GM23338 (cell line): ENCODE measurements at regions not wholly inside any gene's neighbourhood (a gene's known extent, or its start where the extent isn't known, plus 50 kb on each side); places are given as distances from the start of the nearest gene placed in this dataset.

Experiments
- ATAC-seq: fragments of 200-7000 bp; cut with Tn5 transposase; 3 replicates; pipeline ENCODE4 v1.9.1; 2020
- DNase-seq: peaks from one replicate; pipeline ENCODE4 v3.0.0-alpha.2; 2015; ENCODE audit warnings: low spot score
- H2AFZ ChIP-seq: fragments of 200-600 bp; sonication (generic); 2 replicates; pipeline ENCODE4 v1.8.0; 2016; ENCODE audit warnings: antibody characterized with exemption, mild to moderate bottlenecking, moderate library complexity
- H3F3A ChIP-seq: fragments of 200-600 bp; sonication (generic); replicated peaks from 2 replicates; pipeline ENCODE4 v1.8.0; 2017; ENCODE audit warnings: antibody characterized with exemption, mixed run types, low read depth
- H3K27ac ChIP-seq: fragments of 200-600 bp; sonication (generic); 2 replicates; pipeline ENCODE4 v1.6.1; 2016; ENCODE audit warnings: low read depth
- H3K27me3 ChIP-seq: fragments of 200-600 bp; sonication (generic); 2 replicates; pipeline ENCODE4 v1.8.0; 2016; ENCODE audit warnings: mild to moderate bottlenecking, mixed run types, moderate library complexity; ENCODE audit not compliant: insufficient read depth
- H3K36me3 ChIP-seq: fragments of 200-600 bp; sonication (generic); 2 replicates; pipeline ENCODE4 v1.8.0; 2016; ENCODE audit warnings: mild to moderate bottlenecking; ENCODE audit not compliant: insufficient read depth
- H3K4me1 ChIP-seq: fragments of 200-600 bp; sonication (generic); 2 replicates; pipeline ENCODE4 v1.8.0; 2016; ENCODE audit warnings: mild to moderate bottlenecking, moderate library complexity; ENCODE audit not compliant: insufficient read depth
- H3K4me2 ChIP-seq: fragments of 200-600 bp; sonication (generic); 2 replicates; pipeline ENCODE4 v1.7.1; 2017; ENCODE audit warnings: mixed run types
- H3K4me3 ChIP-seq: fragments of 200-600 bp; sonication (generic); 2 replicates; pipeline ENCODE4 v1.6.1; 2016; ENCODE audit warnings: mixed run types
- H3K79me2 ChIP-seq: fragments of 200-600 bp; sonication (generic); replicated peaks from 2 replicates; pipeline ENCODE4 v1.8.0; 2017; ENCODE audit warnings: mild to moderate bottlenecking; ENCODE audit not compliant: insufficient read depth
- H3K9me2 ChIP-seq: fragments of 200-600 bp; sonication (generic); 2 replicates; pipeline ENCODE4 v1.8.0; 2017; ENCODE audit not compliant: insufficient read depth
- H4K20me1 ChIP-seq: fragments of 200-600 bp; sonication (generic); replicated peaks from 2 replicates; pipeline ENCODE4 v1.8.0; 2017; ENCODE audit warnings: mild to moderate bottlenecking; ENCODE audit not compliant: insufficient read depth
- H3K27ac Mint-ChIP-seq: 2 replicates; pipeline ENCODE4 v1.8.0; 2020; ENCODE audit warnings: inconsistent platforms, mild to moderate bottlenecking, moderate library complexity, mixed read lengths
- H3K27me3 Mint-ChIP-seq: 3 replicates; pipeline ENCODE4 v1.8.0; 2022; ENCODE audit warnings: low read depth, mild to moderate bottlenecking, moderate library complexity, mixed read lengths, inconsistent platforms; ENCODE audit not compliant: insufficient read depth, poor library complexity
- H3K36me3 Mint-ChIP-seq: 3 replicates; pipeline ENCODE4 v1.8.0; 2021; ENCODE audit warnings: low read depth, mild to moderate bottlenecking, inconsistent platforms, moderate library complexity, mixed read lengths
- H3K4me1 Mint-ChIP-seq: 3 replicates; pipeline ENCODE4 v1.8.0; 2020; ENCODE audit warnings: mild to moderate bottlenecking, inconsistent platforms, mixed read lengths
- H3K4me3 Mint-ChIP-seq: 3 replicates; pipeline ENCODE4 v1.8.0; 2021; ENCODE audit warnings: moderate library complexity, mild to moderate bottlenecking, inconsistent platforms, mixed read lengths
- H3K9me3 Mint-ChIP-seq: 3 replicates; pipeline ENCODE4 v1.8.0; 2020; ENCODE audit warnings: moderate library complexity, mild to moderate bottlenecking, inconsistent platforms, mixed read lengths
- CREB1 ChIP-seq: fragments of 250-450 bp; sonication (Bioruptor Pico); IDR thresholded peaks from 2 replicates; pipeline ENCODE4 v1.5.0; 2020; ENCODE audit warnings: low read depth, mild to moderate bottlenecking, moderate library complexity
- CTCF ChIP-seq, 2 experiments: fragments of 200-600 bp in 1 of 2; sonication (generic) in 1 of 2; conservative IDR thresholded peaks; 2 replicates each; pipeline versions ENCODE4 v1.5.1 to v1.6.1; 2016 to 2017; ENCODE audit warnings: antibody characterized with exemption in 2 of 2, low read depth in 2 of 2, mild to moderate bottlenecking in 2 of 2, moderate library complexity in 1 of 2
- ETS1 ChIP-seq: IDR thresholded peaks from 2 replicates; pipeline ENCODE4 v1.6.1; 2016; ENCODE audit warnings: antibody characterized with exemption
- EZH2 ChIP-seq: fragments of 200-600 bp; sonication (generic); IDR thresholded peaks from one replicate; pipeline ENCODE4 v1.8.0; 2017; ENCODE audit warnings: antibody characterized with exemption, mild to moderate bottlenecking, low read depth; ENCODE audit not compliant: unreplicated experiment
- EZH2phosphoT487 ChIP-seq: fragments of 200-600 bp; sonication (generic); IDR thresholded peaks from one replicate; pipeline ENCODE4 v1.8.1; 2018; ENCODE audit warnings: antibody characterized with exemption; ENCODE audit not compliant: unreplicated experiment
- JUNB ChIP-seq: IDR thresholded peaks from one replicate; pipeline ENCODE4 v1.6.1; 2016; ENCODE audit warnings: antibody characterized with exemption; ENCODE audit not compliant: unreplicated experiment
- NANOG ChIP-seq: IDR thresholded peaks from 2 replicates; pipeline ENCODE4 v1.6.1; 2016; ENCODE audit warnings: antibody characterized with exemption, borderline replicate concordance
- REST ChIP-seq: IDR thresholded peaks from one replicate; pipeline ENCODE4 v1.6.1; 2018; ENCODE audit warnings: antibody characterized with exemption; ENCODE audit not compliant: unreplicated experiment
- STAT1 ChIP-seq: IDR thresholded peaks from one replicate; pipeline ENCODE4 v1.6.1; 2016; ENCODE audit warnings: antibody characterized with exemption; ENCODE audit not compliant: unreplicated experiment
- ZNF114 ChIP-seq: fragments of 250-450 bp; sonication (Bioruptor Pico); IDR thresholded peaks from 2 replicates; pipeline ENCODE4 v1.5.0; 2020; ENCODE audit warnings: mild to moderate bottlenecking, moderate library complexity
- ZNF331 ChIP-seq: fragments of 250-450 bp; sonication (Bioruptor Pico); IDR thresholded peaks from 2 replicates; pipeline ENCODE4 v1.5.0; 2020; ENCODE audit warnings: low read depth, mild to moderate bottlenecking, moderate library complexity

- TF ChIP-seq REST (no peak), ZNF331 (CRISPR knock-in tag) (no peak), CTCF (conservative IDR thresholded peaks at IDR 0.05; ENCODE audit: low read depth in 2 of 2) (no peak)
Measured at GRCh38 chrX:96098471-96098870, 586.2 kb upstream of the DIAPH2 start (continued).

GRCh38 chrX:96102997-96103396, 581.6 kb upstream of the DIAPH2 start:
- Histone ChIP-seq H4K20me1 (no peaks in the 10 kb centered on the region), H3K4me1 (no peaks in the 10 kb centered on the region; the same call in 1 of the 2 replicates), H3K27me3 (no peaks in the 10 kb centered on the region), H3K4me3 (no peak overlapping the region), H3K4me2 (no peak overlapping the region), H3F3A (no peaks in the 10 kb centered on the region), H2AFZ (no peak overlapping the region), H3K36me3 (no peaks in the 10 kb centered on the region), H3K27ac (no peak overlapping the region), H3K79me2 (no peaks in the 10 kb centered on the region), H3K9me2 (no peaks in the 10 kb centered on the region)
- no peaks in the 10 kb centered on the region for H3K9me3 Mint-ChIP-seq
- DNase-seq: no peak
- no peak overlapping the region for H3K27ac Mint-ChIP-seq
- no peaks in the 10 kb centered on the region for H3K27me3 Mint-ChIP-seq
- no peak overlapping the region for H3K4me3 Mint-ChIP-seq
- H3K36me3 Mint-ChIP-seq: no peaks in the 10 kb centered on the region
- H3K4me1 Mint-ChIP-seq: peaks cover 4% of the 10 kb centered on the region; the same call in 2 of the 3 replicates
- no peak for ATAC-seq
- TF ChIP-seq ETS1 (no peak), ZNF331 (CRISPR knock-in tag) (no peak), STAT1 (no peak), ZNF114 (CRISPR knock-in tag) (no peak), JUNB (no peak), REST (no peak), CREB1 (CRISPR knock-in tag) (no peak), EZH2phosphoT487 (no peak), EZH2 (no peak), NANOG (no peak)
